ENCODE measurements at regions not wholly inside any gene's neighbourhood (a gene's known extent, or its start where the extent isn't known, plus 50 kb on each side); places are given as distances from the start of the nearest gene placed in this dataset.
"Not testable (repeated sequence)": the region's sequence is repeated elsewhere in the genome, so short reads cannot be mapped to it uniquely, and the experiment has no call there.

GRCh38 chr4:91840359-91840758 lies 463.4 kb upstream of the GRID2 start:
- peak; percentile 64 for DNase-seq

- no peak for DNase-seq
Observed at GRCh38 chr4:91846233-91846632, 457.5 kb upstream of the GRID2 start.

GRCh38 chr4:91851456-91851855 lies 452.3 kb upstream of the GRID2 start:
- no peak for DNase-seq

- DNase-seq: no peak
Observed at GRCh38 chr4:91887926-91888325, 415.8 kb upstream of the GRID2 start.

- not testable (repeated sequence) for DNase-seq
Observed at GRCh38 chr4:91891217-91891616, 412.5 kb upstream of the GRID2 start.

- no peak for DNase-seq
Observed at GRCh38 chr4:91894006-91894405, 409.8 kb upstream of the GRID2 start.

- no peak for DNase-seq
Observed at GRCh38 chr4:91904556-91904955, 399.2 kb upstream of the GRID2 start.

- DNase-seq: no peak
Observed at GRCh38 chr4:91909963-91910362, 393.8 kb upstream of the GRID2 start.

GRCh38 chr4:91914176-91914804 lies 389.5 kb upstream of the GRID2 start:
- no peak for DNase-seq

- DNase-seq: no peak
Observed at GRCh38 chr4:91916219-91916618, 387.5 kb upstream of the GRID2 start.

- DNase-seq: no peak
Observed at GRCh38 chr4:91924625-91925024, 379.1 kb upstream of the GRID2 start.

- DNase-seq: no peak
Observed at GRCh38 chr4:91935217-91935616, 368.5 kb upstream of the GRID2 start.

- peak; percentile 21 for DNase-seq
Observed at GRCh38 chr4:91936311-91936710, 367.5 kb upstream of the GRID2 start.

GRCh38 chr4:91957963-91958362 lies 345.8 kb upstream of the GRID2 start:
- DNase-seq: no peak

- no peak for DNase-seq
Observed at GRCh38 chr4:91958596-91958995, 345.2 kb upstream of the GRID2 start.

GRCh38 chr4:91961504-91961903 lies 342.3 kb upstream of the GRID2 start:
- no peak for DNase-seq

GRCh38 chr4:91963486-91963885 lies 340.3 kb upstream of the GRID2 start:
- no peak for DNase-seq

- DNase-seq: no peak
Observed at GRCh38 chr4:91965166-91965565, 338.6 kb upstream of the GRID2 start.

- DNase-seq: no peak
Observed at GRCh38 chr4:91973479-91974153, 330.1 kb upstream of the GRID2 start.

GRCh38 chr4:91984466-91984865 lies 319.3 kb upstream of the GRID2 start:
- no peak for DNase-seq

- no peak for DNase-seq
Observed at GRCh38 chr4:91989914-91990313, 313.9 kb upstream of the GRID2 start.

- DNase-seq: no peak
Observed at GRCh38 chr4:91990726-91991125, 313.0 kb upstream of the GRID2 start.

GRCh38 chr4:91997045-91997444 lies 306.7 kb upstream of the GRID2 start:
- DNase-seq: no peak

- no peak for DNase-seq
Observed at GRCh38 chr4:92012899-92013867, 290.6 kb upstream of the GRID2 start.

All from NCI-H748 treated with DMSO at 0.1 percent for 48 hours (cell line).